ENCODE measurements at regions not wholly inside any gene's neighbourhood (a gene's known extent, or its start where the extent isn't known, plus 50 kb on each side); places are given as distances from the start of the nearest gene placed in this dataset.

DNA sequence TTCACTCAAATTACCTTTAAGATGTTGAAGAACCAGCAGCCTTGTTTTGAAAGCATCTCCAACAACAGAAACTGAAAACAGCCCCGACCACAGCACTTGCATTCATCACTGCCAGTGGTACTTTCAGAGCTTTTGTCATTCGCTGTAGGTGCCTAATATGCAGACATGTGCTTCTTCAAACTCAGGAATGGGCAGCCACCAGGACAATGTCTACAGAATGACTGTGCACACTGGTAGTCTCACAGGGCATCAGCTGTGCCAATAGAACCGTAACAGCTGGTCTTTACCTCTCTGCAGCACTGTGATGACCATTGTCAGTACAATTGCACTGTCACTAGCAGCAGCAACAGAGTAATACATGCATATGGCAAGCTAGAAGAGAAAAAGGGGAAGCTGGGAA lies 1149.7 kb downstream of the STPG2 start:
- TF ChIP-seq, protein P1, sequence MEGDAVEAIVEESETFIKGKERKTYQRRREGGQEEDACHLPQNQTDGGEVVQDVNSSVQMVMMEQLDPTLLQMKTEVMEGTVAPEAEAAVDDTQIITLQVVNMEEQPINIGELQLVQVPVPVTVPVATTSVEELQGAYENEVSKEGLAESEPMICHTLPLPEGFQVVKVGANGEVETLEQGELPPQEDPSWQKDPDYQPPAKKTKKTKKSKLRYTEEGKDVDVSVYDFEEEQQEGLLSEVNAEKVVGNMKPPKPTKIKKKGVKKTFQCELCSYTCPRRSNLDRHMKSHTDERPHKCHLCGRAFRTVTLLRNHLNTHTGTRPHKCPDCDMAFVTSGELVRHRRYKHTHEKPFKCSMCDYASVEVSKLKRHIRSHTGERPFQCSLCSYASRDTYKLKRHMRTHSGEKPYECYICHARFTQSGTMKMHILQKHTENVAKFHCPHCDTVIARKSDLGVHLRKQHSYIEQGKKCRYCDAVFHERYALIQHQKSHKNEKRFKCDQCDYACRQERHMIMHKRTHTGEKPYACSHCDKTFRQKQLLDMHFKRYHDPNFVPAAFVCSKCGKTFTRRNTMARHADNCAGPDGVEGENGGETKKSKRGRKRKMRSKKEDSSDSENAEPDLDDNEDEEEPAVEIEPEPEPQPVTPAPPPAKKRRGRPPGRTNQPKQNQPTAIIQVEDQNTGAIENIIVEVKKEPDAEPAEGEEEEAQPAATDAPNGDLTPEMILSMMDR (conservative IDR thresholded peaks at IDR 0.05), result no peak
- no peak overlapping the region for H3K27ac ChIP-seq

DNA sequence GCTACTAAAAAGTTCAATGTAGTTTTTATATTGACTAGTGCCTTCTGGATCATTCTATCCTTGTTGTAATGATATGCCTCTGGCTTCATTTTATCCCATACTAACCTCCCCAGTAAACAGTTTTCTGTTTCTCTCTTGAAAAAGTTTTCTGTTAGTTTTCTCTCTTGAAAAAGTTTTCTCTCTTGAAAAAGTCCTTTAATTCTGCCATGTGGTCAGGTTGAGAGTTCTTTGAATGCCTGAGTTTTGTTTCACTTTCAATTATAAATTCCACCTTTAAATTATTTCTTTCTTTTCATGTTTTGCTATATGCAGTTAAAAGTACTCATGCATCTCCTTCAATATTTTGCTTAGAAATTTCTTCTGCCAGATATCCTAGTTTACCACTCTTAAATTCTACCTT lies 1139.6 kb downstream of the STPG2 start:
- TF ChIP-seq, protein P1 (conservative IDR thresholded peaks at IDR 0.05), result no peak
- no peak overlapping the region for H3K27ac ChIP-seq

DNA sequence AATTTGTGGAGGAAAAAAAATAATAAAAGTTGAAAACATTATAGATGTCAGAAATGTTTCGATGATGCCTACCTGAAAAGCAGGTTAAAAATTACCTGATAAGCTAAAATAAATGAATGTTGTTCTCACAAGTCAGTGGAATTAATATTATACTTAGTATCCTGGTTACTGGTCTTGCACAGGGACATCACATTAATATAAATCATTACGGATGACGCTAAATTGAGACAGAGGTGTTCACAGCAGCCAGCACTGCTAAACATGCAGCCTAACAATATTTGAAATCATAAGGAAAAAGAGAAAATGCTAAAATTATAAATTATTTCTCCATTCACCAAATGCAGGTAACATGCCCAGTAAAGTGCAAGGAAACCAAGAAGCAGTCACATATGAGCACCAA lies 1130.0 kb downstream of the STPG2 start:
- TF ChIP-seq ZFX (IDR thresholded peaks at IDR 0.05), result no peak
- TF ChIP-seq, protein P1 (conservative IDR thresholded peaks at IDR 0.05), result no peak
- H3K27ac ChIP-seq, result no peak overlapping the region

DNA sequence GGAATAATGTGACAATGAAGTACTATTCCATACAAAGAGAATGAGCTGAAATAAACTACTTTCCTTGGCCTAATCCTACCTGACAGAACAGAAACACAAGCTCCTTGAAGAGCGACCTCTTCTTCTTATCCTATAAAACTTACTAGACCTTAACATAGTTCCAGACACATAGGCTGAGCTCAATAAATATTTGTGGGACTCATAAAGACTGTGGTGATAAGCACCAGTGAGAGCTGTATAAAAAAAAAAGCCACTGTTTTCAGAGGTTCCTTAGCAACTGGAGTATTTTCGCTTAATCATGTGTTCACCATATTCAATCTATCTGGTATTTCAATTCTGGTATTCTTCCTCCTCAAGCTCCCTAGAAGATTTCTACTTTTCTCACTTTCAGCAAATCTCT lies 1129.6 kb downstream of the STPG2 start:
- TF ChIP-seq, protein P1 (conservative IDR thresholded peaks at IDR 0.05), result no peak
- no peak for TF ChIP-seq ZFX (IDR thresholded peaks at IDR 0.05)

DNA sequence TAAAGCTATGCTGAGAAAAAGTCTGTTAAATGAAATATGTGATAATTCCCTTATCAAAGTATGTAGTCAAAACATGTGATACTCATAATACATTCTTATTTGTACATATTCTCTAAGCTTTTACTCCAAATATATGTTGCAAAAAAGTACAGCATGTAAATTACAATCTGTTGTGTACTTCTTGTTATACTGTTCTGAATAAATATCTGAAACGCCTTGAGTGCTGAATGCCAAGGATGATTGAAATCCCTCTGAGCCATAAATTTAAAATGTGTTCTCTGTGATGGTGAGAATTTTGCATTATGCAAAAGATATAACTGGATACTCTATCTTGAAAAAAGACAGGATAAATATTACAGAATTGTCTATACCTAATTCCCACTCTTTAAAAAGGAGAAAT lies 1128.0 kb downstream of the STPG2 start:
- no peak overlapping the region for H3K27ac ChIP-seq
- TF ChIP-seq, protein P1 (conservative IDR thresholded peaks at IDR 0.05), result no peak
- no peak for TF ChIP-seq ZFX (IDR thresholded peaks at IDR 0.05)

More for the DNA sequence above, 1129.6 kb downstream of the STPG2 start:
- no peak overlapping the region for H3K27ac ChIP-seq

DNA sequence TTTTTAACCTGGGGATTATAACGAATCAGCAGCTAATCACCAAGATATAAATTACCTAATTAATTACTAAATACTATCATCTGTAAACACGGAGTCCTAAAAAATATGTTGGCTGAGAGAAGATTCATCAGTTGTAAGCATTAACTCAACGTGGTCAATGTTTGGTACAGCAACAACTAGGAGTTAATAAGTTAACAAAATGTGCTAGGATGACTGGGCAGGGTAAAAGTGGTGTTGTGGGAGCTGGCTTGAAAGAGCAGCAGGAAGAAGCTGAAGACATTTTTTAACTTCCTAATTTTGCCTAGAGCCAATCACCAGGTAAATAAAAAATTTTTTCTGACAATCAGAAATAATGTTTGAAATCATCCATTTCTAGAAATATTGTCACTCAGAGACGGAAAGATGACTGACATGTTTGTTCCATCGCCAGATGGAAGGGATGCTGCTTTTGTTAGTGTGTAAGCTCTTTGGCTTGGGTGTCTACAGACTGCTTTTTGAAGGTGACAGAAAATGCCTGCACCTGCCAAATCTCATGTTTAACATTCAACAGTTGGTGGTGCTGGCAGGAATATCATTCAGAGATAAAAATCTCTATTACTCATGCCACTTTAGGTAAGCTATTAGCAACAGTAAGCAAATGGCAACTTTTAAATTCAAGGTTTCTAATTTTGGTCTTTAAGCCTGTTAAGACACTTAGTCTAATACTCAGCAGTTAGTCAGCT lies 1126.9 kb downstream of the STPG2 start:
- TF ChIP-seq, protein P1 (conservative IDR thresholded peaks at IDR 0.05), result no peak
- TF ChIP-seq ZFX (IDR thresholded peaks at IDR 0.05), result no peak

DNA sequence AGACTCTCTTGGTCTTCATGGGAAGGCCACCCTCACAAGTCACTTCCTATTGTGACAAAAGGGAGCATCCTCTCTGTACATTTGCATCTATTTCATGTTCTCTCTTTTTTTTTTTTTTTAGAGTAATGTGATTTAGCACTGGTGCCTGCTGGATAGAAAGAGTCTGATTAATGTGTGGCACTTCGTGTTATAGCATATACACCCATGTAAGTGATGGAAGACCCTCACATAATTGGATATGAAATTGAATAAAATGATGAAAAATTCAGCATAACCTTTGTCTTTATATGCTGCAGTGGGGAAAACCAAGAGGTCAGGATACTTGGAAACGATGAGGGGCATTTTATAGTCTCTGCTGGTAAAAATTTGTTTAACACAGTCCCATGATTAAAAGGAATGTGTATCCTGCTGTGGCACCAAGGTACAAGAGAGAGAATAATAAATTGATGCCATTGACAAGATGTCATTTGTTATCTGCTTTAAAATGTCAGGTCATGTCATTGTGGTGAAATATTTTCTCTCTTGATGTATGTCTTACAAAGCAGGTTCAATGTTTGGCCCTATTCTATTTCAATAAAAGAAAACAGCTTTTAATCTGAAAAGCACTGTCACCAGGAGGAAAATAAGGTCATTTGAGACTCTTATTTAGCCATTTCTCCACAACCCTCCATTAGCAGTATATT lies 1115.4 kb downstream of the STPG2 start:
- TF ChIP-seq, protein P1 (conservative IDR thresholded peaks at IDR 0.05), result no peak
- TF ChIP-seq ZFX (IDR thresholded peaks at IDR 0.05), result no peak
- H3K27ac ChIP-seq, result no peak overlapping the region

More for the DNA sequence above, 1126.9 kb downstream of the STPG2 start:
- no peak overlapping the region for H3K27ac ChIP-seq
